AG09319 (cell line): ENCODE measurements at regions not wholly inside any gene's neighbourhood (a gene's known extent, or its start where the extent isn't known, plus 50 kb on each side); places are given as distances from the start of the nearest gene placed in this dataset.

Experiments used
- DNase-seq: peaks from one replicate; pipeline ENCODE4 v3.0.0-alpha.2; 2010; ENCODE audit warnings: low read depth; ENCODE audit errors: extremely low read depth
- CTCF ChIP-seq: IDR thresholded peaks from 2 replicates; pipeline ENCODE4 v1.5.1; 2011; ENCODE audit warnings: low read depth, mild to moderate bottlenecking, inconsistent platforms, low read length, moderate library complexity

- DNase-seq: no peak
- no peak for TF ChIP-seq CTCF
These were observed 1087.6 kb upstream of the PIK3C3 start for GRCh38 chr18:40867459-40867858.

DNA sequence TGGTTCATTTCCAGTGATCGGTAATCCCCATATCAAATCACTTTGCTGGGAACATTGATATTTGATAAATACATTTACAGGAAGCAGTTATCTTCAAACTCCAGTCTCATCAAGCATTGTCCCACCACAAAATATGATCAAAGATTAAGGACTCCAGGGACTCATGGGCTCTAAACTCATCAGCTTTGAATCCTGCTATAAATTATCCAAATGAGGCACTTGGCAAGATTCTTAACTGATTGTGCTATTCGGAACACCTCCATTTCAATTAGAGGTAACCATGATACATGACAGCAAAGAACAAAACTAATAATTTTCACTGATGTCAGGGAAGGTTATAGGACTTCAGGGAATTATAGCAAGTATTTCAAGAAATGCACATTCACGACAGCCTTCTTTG lies 1088.1 kb upstream of the PIK3C3 start:
- no peak for DNase-seq
- TF ChIP-seq CTCF: no peak

- DNase-seq: no peak
- TF ChIP-seq CTCF: no peak
These were observed 1088.9 kb upstream of the PIK3C3 start for GRCh38 chr18:40866013-40866645.

DNA sequence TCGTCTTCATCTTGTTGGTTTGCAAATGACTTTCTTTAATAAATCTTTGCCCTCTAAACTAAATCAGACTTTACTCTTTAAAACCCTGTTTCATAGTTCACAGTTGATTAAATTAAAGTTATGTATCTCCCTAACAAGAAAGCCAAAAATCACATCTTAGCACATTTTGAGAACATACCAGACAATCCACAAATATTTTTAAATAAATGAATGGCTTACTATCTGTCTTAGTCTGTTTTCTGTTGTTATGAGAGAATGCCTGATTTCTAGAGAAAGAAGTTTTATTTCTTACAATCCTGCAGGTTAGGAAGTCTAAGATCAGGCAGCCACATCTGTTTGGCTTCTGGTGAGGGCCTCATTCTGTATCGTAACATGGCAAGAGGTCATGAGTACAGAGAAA lies 1090.2 kb upstream of the PIK3C3 start:
- no peak for DNase-seq
- TF ChIP-seq CTCF: no peak

- no peak for DNase-seq
- TF ChIP-seq CTCF: no peak
These were observed 1091.2 kb upstream of the PIK3C3 start for GRCh38 chr18:40863801-40864200.

DNA sequence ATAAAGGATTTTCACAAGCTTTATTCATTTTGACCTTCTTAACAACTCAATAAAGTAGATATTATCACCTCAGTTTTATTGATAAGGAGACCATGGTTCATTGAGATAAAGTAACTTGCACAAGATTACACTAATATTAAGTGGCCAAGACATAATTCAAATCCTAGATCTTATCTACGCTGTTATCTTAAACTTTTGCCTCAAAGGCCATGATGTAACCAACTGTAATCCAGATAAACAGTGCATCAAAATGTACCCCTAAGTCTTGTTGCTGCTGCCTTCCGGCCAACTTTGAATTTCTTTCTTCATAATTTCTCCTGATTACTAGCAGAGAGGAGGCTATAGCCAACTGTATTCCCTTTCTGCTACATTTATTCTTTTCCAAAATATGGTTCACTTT lies 1094.8 kb upstream of the PIK3C3 start:
- DNase-seq: no peak
- TF ChIP-seq CTCF: no peak

DNA sequence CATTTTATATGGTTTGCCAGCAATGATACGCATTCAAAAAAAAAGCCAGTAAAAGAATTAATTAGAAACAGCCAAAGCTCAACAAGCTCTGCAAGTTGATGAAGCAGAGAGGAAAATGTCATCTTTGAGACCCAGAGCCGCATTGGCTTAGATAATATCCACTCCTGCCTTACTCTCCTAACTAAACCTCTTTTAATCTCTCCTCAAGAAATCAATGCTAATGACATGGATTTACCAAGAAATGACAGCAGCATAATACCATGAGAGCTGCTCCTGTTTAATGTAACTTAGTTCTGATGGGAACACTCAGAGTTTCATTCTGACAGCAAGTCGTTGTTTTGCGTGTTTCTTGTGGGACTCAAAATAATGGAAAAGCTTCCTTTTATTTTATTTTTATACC lies 1099.4 kb upstream of the PIK3C3 start:
- no peak for DNase-seq
- no peak for TF ChIP-seq CTCF
